Peyer's patch (tissue), 4 donors: ENCODE measurements at regions not wholly inside any gene's neighbourhood (a gene's known extent, or its start where the extent isn't known, plus 50 kb on each side); places are given as distances from the start of the nearest gene placed in this dataset.

Experiments used
- DNase-seq, 3 donors: peaks; one replicate each; pipeline ENCODE4 v3.0.0-alpha.2; 2017 to 2019
- H3K27ac ChIP-seq, 4 donors: fragments of 200-600 bp; sonication (generic); one replicate each; pipeline ENCODE4 v1.5.1; 2016 to 2019
- H3K27me3 ChIP-seq, 2 donors: fragments of 200-600 bp; sonication (generic); one replicate each; pipeline ENCODE4 v1.5.1; 2019
- H3K36me3 ChIP-seq, 3 donors: fragments of 200-600 bp; sonication (generic); one replicate each; pipeline ENCODE4 v1.5.1; 2016 to 2019
- H3K4me1 ChIP-seq, 4 donors: fragments of 200-600 bp; sonication (generic); one replicate each; pipeline ENCODE4 v1.5.1; 2016 to 2019
- H3K4me3 ChIP-seq, 4 donors: fragments of 200-600 bp; sonication (generic); 1 replicate in 3 of 4; 2 replicates in 1 of 4; pipeline ENCODE4 v1.5.1; 2016 to 2019; ENCODE audit warnings: mild to moderate bottlenecking in 1 of 4
- H3K9me3 ChIP-seq, 4 donors: fragments of 200-600 bp; sonication (generic); one replicate each; pipeline ENCODE4 v1.5.1; 2016 to 2019; ENCODE audit warnings: mild to moderate bottlenecking in 1 of 4
- POLR2A ChIP-seq, 2 donors: fragments of 450-650 bp; IDR thresholded peaks; one replicate each; pipeline ENCODE4 v1.5.1; 2017; ENCODE audit warnings: antibody characterized with exemption in 2 of 2, mild to moderate bottlenecking in 2 of 2, moderate library complexity in 2 of 2
- TF ChIP-seq, protein P1 (sequence below), 6 experiments: fragments of 450-650 bp in 4 of 6; fragments of 200-600 bp in 2 of 6; sonication (generic) in 1 of 6; IDR thresholded peaks; one replicate each; pipeline ENCODE4 v1.5.1; 2017 to 2019; ENCODE audit warnings: antibody characterized with exemption in 6 of 6, mild to moderate bottlenecking in 3 of 6, moderate library complexity in 1 of 6

DNA sequence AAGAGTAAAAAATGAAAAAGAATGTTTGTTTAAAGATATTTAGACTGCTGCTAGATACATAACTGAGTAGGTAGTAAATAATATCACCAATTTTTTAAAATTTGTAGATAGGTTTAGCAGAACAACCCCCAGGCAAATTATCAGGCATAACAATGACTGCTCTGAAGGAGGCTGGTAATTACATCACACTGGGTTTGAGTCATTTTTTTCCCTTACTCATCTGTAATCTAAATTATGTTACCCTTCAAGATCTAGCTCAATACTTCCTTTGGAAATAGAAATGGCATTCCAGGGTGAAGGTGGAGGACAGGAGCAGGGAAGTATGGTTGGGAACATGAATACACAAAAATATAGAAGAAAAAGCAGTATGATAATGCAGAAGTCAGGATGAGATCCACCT, 431.6 kb upstream of the MAOA start:
- no peaks in the 10 kb centered on the region for H3K27me3 ChIP-seq
- TF ChIP-seq POLR2A (IDR thresholded peaks at IDR 0.05) = no peak
- TF ChIP-seq, protein P1, sequence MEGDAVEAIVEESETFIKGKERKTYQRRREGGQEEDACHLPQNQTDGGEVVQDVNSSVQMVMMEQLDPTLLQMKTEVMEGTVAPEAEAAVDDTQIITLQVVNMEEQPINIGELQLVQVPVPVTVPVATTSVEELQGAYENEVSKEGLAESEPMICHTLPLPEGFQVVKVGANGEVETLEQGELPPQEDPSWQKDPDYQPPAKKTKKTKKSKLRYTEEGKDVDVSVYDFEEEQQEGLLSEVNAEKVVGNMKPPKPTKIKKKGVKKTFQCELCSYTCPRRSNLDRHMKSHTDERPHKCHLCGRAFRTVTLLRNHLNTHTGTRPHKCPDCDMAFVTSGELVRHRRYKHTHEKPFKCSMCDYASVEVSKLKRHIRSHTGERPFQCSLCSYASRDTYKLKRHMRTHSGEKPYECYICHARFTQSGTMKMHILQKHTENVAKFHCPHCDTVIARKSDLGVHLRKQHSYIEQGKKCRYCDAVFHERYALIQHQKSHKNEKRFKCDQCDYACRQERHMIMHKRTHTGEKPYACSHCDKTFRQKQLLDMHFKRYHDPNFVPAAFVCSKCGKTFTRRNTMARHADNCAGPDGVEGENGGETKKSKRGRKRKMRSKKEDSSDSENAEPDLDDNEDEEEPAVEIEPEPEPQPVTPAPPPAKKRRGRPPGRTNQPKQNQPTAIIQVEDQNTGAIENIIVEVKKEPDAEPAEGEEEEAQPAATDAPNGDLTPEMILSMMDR (IDR thresholded peaks at IDR 0.05) = no peak
- H3K9me3 ChIP-seq = no peaks in the 10 kb centered on the region
- H3K4me1 ChIP-seq = no peaks in the 10 kb centered on the region
- DNase-seq = no peak
- H3K4me3 ChIP-seq = no peak overlapping the region
- H3K36me3 ChIP-seq = no peaks in the 10 kb centered on the region
- H3K27ac ChIP-seq = no peak overlapping the region

DNA sequence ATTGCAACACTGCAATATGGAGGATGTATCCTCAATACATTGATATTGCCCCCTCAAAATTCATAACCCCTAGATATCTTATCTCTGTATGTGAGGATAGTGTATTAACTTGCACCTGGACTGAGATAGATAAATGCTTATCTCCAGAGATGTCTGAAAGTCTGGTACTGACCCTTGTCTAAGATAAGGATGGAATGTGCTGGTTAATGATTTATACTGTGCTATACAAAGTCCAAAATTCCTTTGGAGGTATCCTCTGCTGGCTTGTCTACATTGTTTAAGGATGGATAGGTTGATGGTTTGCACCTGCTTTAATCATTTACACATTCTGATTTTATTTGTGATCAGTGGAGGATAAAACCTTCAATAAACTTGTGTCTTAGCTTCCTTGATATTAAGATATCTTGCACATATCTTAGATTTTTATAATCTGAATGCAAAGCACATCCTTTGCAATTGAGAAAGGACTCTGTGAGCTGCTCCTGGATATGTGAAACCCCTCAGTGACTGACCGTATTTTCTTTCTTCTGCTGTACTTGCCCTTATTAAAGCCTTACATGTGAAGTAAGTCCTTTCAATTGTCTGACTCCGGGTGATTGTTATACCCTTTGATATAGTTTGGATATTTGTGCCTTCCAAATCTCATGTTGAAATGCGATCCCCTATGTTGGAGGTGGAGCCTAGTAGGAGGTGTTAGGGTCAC, 430.3 kb upstream of the MAOA start:
- no peak for TF ChIP-seq POLR2A (IDR thresholded peaks at IDR 0.05)
- TF ChIP-seq, protein P1 (IDR thresholded peaks at IDR 0.05) = no peak
- Histone ChIP-seq H3K4me1 (no peaks in the 10 kb centered on the region), H3K27ac (no peak overlapping the region), H3K4me3 (no peak overlapping the region), H3K9me3 (no peaks in the 10 kb centered on the region), H3K27me3 (no peaks in the 10 kb centered on the region), H3K36me3 (no peaks in the 10 kb centered on the region)
- no peak for DNase-seq

DNA sequence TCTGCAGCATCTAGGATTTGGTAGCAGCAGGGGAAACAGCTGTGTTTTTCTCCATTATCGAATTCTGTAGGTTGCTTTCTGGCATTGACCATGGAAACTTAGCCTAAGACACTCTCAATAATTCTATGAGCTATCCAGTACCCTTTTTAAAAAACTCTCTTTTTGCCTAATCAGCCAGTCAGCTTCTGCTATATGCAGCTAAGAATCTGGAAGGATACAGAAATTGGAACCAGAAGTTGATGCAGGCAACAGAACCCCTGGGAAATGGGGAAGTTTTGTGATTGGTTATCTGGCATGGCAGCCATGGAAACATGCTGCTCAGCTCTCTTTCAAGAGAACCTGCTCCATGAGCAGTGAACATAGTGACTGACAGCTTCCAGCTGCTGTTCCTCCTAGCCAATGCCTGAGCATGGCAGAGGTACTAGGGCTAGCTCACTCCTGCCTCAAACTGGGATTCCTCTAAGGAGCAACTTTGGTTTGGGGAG, 417.6 kb upstream of the MAOA start:
- TF ChIP-seq, protein P1 (IDR thresholded peaks at IDR 0.05) = no peak
- TF ChIP-seq POLR2A (IDR thresholded peaks at IDR 0.05) = no peak
- no peak overlapping the region for H3K4me3 ChIP-seq
- no peak overlapping the region for H3K27ac ChIP-seq
- H3K4me1 ChIP-seq = no peaks in the 10 kb centered on the region
- H3K36me3 ChIP-seq = no peaks in the 10 kb centered on the region
- no peaks in the 10 kb centered on the region for H3K9me3 ChIP-seq
- H3K27me3 ChIP-seq = no peaks in the 10 kb centered on the region
- no peak for DNase-seq

DNA sequence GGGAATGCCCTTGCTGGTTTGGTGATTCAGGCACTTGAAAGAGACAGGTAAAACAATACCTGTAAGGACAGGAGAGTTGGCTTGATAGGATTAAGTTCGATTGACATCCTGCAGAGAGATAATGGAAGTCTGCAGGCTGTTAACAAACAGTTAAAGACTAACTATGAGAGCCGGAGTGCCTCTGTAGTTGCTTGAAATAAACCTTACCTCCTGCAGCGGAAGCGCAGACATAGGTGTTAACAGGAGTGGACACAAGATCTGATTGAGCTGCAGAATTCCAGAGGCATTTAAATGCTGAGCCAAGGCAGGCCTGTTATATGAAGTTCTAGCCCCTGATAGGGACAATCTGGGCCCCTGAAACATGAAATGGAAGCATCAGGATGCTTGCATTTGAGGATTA, 416.7 kb upstream of the MAOA start:
- Histone ChIP-seq H3K27me3 (no peaks in the 10 kb centered on the region), H3K27ac (no peak overlapping the region), H3K4me1 (no peaks in the 10 kb centered on the region), H3K36me3 (no peaks in the 10 kb centered on the region), H3K9me3 (no peaks in the 10 kb centered on the region), H3K4me3 (no peak overlapping the region)
- no peak for DNase-seq
- TF ChIP-seq POLR2A (IDR thresholded peaks at IDR 0.05) = no peak
- TF ChIP-seq, protein P1 (IDR thresholded peaks at IDR 0.05) = no peak

DNA sequence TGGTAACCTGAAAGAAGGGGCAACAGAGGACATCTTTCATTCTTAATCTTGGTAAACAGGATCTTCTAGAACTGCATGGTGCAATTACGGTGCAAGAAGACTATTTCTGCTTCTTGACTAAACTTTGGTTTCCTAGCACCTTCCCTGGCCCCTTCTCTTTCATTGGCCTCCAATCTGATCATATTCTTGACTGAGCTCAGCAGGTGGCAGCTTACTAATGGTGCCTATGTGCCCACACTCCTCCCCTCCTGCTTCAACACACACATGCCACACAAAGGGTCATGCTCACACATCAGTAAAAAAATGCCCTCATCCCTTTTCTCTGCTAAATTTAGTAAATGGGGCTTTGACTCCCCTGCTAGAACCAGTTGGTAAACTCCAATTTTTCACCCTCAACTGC, 400.5 kb upstream of the MAOA start:
- no peaks in the 10 kb centered on the region for H3K36me3 ChIP-seq
- no peaks in the 10 kb centered on the region for H3K27me3 ChIP-seq
- H3K9me3 ChIP-seq = no peaks in the 10 kb centered on the region
- TF ChIP-seq, protein P1 (IDR thresholded peaks at IDR 0.05) = no peak
- no peak for TF ChIP-seq POLR2A (IDR thresholded peaks at IDR 0.05)
- no peak for DNase-seq
- no peak overlapping the region for H3K4me3 ChIP-seq
- no peaks in the 10 kb centered on the region for H3K4me1 ChIP-seq
- H3K27ac ChIP-seq = no peak overlapping the region
